ENCODE measurements at regions not wholly inside any gene's neighbourhood (a gene's known extent, or its start where the extent isn't known, plus 50 kb on each side); places are given as distances from the start of the nearest gene placed in this dataset.

DNA sequence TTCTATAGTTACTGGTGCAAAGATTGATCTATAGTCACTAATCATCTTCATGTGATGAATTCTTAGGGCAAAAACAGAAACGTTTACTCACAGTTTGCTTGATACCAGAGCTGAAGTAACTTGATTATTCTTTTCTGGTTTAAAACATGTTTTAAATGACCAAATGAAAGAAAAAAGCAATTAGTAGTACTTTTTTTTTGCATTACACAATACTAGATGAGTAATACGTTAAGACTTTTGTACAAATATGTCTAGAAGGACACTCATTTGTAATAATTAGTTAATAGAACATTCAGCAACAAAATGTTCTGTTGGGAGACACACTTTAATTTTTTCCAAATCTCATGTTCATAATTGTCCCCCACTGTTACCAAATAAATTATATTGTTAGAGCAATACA is 523.2 kb downstream of the SOX2 start:
- no peak for DNase-seq

GRCh38 chr3:182235504-182235903 is 523.8 kb downstream of the SOX2 start:
- DNase-seq, result no peak

- DNase-seq, result no peak
Observed at GRCh38 chr3:182238126-182238525, 526.4 kb downstream of the SOX2 start.

DNA sequence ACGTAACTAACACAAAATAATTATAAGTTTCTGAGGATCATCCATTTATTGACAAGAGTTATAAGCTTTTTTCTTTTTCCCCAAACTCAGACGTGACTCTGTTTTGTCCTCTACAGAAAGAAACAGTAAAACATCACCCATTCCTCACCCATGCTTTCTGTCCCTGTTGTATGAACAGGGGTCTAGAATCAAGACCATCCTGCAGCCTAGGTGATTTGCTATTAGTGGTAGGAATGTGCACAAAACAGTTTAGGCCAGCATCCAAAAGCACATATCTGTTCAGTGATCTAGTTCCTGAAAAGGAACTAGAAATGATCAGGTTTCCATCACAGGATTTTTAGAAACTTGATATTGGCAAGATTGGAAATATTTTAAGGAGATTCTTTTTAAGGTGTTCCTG is 527.6 kb downstream of the SOX2 start:
- DNase-seq, result no peak

- no peak for DNase-seq
Observed at GRCh38 chr3:182240474-182240873, 528.7 kb downstream of the SOX2 start.

- no peak for DNase-seq
Observed at GRCh38 chr3:182241196-182241765, 529.6 kb downstream of the SOX2 start.

- no peak for DNase-seq
Observed at GRCh38 chr3:182241766-182242488, 530.2 kb downstream of the SOX2 start.

DNA sequence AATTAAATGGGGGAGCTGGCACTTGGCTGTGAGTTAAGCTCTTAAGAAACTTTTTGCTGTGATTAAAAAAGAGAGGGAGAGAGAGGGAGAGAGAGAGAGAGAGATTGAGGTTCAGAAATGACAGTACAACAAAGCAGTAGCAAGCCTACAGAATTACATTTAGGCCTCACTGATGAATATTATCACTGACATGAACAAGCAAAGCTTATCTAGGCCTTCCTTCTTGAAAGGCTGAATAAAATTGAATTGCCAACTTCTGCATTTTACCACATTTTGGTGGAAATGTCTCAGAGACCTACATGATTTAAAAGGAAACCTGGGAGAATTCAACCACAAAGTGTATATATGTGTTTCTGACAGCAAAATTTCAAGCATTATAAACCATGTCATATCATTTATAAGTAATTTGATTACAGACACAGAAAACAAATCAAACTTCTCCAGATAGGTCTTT is 530.8 kb downstream of the SOX2 start:
- DNase-seq, result no peak

DNA sequence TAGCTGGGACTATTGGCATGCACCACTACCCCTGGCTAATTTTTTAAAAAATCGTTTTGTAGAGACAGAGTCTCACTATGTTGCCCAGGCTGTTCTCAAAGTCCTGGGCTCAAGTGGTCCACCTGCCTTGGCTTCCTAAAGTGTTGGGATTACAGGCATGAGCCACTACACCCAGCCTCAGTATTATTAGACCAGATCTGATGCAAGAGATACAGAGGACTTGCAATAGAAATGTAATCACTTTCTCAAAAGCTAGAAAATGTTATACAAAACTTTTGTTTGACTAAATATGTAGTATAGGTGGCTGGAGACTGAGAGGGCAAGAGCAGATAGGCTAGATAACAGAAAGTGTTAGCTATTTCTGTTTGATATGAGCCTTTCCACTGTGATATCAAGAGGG is 531.9 kb downstream of the SOX2 start:
- DNase-seq, result no peak

- no peak for DNase-seq
Observed at GRCh38 chr3:182244222-182244971, 532.7 kb downstream of the SOX2 start.

- no peak for DNase-seq
Observed at GRCh38 chr3:182245059-182245458, 533.3 kb downstream of the SOX2 start.

DNA sequence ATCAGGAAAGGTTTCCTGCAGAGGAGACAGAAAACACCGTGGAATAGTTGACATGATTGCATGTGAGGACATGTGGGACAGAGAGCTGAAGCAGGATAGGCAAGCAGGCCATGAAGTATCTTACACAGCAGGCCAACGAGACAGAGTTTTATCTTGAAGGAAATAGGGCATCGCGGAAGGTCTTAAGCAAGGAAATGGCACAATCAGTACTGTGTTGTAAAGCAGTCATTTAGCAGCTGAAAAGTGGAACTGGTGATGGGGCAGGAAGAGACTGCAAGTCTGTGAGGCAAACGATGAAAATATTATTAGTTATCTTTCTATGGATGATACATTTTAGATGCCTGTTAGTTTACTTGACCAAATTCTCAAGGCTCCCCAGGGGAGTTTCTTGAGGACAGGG is 535.1 kb downstream of the SOX2 start:
- no peak for DNase-seq

DNA sequence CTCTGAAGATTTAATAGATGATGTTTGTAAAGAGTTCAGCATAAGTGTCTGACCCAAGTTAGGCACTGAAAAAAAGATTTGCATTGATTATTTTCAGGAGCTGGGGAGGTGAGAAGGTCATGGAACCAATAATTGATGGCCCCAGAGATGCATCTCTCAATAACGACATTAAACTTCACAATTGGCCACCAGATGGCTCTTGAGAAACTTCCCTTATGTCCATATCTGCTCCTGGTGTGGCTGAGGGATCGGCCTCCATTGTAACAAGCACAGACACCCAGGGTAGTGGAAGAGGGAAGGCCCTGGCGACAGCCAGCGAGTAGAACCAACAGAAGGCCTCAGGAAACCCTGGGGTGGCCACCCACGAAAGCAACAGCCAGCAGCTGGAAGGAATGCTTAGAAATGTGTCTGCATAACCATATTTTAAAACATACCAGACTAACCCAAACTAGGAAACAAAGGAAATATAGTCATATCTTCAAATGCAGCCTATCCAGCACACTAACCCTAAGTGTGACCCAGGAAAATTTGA is 536.7 kb downstream of the SOX2 start:
- DNase-seq, result no peak

DNA sequence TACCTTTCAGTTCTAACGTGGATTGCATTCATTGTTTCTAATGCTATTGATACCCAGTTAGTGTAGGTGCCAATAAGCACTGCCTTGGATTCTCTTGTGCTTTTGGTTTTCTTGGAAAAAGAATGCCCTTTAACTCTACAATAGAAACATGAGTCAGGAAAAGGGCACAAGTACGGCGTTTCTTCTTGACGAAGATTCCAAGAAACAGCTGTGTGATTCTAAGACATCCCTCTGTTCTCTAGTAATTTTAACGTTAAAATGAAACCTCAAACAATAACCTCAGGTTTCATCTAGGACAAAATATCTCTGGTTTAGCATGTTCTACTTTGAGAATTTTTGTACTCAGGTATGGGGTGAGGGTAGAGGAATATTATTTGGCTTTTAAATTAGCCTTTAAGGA is 540.5 kb upstream of the ATP11B start:
- no peak for DNase-seq

GRCh38 chr3:182255158-182255557 is 538.1 kb upstream of the ATP11B start:
- no peak for DNase-seq

DNA sequence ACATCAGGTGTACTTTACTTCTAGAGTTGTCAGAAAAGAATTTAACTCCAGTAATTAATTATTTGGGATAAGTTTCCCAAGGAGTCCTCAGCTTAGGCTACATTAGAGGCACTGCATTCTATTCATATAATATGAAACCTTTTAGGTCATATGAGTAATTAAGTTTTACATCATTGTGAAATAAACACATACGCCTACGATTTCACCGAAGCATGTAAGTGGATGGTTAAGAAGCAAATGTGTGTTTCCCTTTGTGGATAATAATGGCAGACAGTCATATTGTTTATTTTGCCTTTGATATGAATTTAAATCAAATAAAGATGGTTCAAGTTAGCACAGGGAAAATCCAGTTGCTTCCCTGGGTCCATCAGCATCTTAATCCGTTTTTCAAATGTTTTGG is 535.9 kb upstream of the ATP11B start:
- DNase-seq, result no peak

DNA sequence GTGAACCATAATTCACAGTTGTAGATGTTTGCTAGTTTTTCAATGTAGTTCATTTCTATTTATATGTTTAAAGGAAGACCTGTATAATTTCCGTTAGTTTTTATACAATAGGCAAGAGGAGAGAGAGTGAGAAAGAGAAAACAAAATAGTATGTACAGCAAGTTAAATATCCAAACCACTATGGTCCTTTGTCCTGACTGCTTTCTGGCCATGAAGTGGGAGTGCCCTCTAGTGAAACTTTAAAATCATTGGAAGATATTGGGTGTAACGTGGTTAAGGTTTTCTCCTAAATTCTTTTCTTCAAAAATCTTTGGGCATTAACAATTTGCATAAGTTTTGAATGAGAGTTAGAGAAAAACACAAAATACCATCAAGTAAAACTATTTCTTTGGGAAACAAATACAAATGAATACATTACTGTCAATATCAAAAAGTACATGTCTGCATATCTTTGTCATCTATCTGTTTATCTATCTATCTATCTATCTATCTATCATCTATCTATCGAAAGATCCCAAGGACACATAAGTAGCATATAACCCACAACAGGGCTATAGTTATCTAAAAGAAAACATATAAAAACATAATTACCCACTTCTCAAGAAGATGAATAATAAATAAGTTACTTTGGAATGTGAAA is 534.6 kb upstream of the ATP11B start:
- peak; percentile 16 for DNase-seq

DNA sequence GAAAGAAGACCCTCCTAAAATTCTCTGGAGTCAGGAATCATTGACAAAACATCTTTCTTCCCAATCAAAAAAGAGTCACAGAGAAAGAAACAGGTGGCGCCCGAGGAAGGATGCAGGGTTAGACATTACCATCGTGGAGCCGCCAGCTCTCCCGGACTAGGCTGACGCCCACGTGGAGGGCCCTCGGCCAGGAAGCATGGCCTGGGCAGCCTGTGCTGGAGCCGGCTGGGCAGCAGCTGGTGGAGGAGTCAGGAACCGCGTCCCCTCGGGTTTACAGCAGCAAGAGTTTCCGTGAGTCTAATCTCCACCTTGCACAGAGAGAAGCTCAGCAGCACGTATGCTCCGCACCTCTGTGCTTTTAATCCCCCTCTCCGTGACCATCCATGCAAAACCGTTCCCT is 533.7 kb upstream of the ATP11B start:
- no peak for DNase-seq

DNA sequence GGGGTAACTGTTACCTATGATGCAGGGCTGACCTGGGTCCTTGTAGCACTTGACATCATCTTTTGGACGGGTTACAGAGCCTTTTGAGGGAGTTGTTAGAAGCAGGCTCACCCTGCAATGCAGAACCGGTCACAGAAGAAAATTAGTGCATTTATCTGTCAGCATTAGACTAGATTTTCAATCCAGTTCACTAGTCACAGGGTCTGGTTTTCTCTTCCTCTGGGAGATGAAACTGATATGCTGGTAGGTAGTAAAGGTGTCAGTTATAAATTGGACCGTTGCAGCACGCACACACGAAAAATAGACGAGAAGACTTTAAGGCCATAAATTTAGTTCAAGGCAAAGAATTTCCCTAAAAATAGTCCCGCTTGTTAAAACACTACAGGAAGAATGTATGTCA is 532.3 kb upstream of the ATP11B start:
- DNase-seq, result no peak

GRCh38 chr3:182268711-182269110 is 524.6 kb upstream of the ATP11B start:
- DNase-seq, result no peak

DNA sequence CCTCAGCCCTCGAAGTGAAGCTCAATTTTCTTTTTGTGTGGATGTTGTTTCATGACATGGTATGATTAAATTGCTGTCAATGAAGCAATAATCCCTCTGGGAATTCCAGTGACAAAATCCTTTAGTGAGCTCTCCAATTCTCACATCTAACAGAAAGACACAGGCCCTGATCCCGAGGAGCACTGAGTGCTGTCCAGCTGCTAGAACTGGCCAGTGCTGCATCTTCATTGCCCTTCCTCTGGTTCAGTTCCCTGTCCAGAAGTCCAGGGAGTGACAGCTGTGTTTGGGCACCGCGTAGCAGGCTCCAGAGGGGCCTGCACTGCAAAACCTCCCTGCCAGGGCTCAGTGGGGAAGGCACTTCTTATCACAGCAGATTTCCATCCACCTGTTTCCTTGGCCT is 516.8 kb upstream of the ATP11B start:
- DNase-seq, result no peak

GRCh38 chr3:182284793-182285192 is 508.5 kb upstream of the ATP11B start:
- DNase-seq, result no peak

GRCh38 chr3:182292591-182292990 is 500.7 kb upstream of the ATP11B start:
- no peak for DNase-seq

DNA sequence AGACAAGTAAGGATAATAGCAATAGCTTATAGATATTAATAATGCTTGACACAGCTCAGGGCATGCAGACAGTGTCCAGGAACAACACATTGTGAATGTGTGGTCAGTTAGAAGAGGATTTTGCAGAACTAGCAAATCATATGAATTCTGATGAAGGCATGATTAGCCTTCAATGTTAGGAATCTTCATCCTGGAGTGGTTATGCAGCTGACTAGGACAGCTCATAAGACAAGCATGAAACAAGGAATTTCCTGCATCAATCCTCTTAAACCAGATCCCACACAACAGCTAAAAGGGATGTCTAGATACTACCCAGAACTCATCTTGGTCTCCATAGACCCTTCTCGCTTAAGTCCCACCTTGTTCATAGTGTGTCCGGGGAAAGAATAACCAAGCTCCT is 499.0 kb upstream of the ATP11B start:
- DNase-seq, result no peak

Data from NCI-H2171 (cell line).